Esophagus squamous epithelium (tissue), 4 donors: ENCODE measurements at regions not wholly inside any gene's neighbourhood (a gene's known extent, or its start where the extent isn't known, plus 50 kb on each side); places are given as distances from the start of the nearest gene placed in this dataset.

Source experiments
- CTCF ChIP-seq, 6 experiments: fragments of 450-650 bp in 4 of 6; fragments of 200-600 bp in 2 of 6; sonication (generic) in 2 of 6; IDR thresholded peaks; one replicate each; pipeline ENCODE4 v1.5.1; 2016 to 2019; ENCODE audit warnings: antibody characterized with exemption in 6 of 6, mild to moderate bottlenecking in 4 of 6, moderate library complexity in 4 of 6
- POLR2A ChIP-seq, 4 donors: fragments of 450-650 bp; IDR thresholded peaks; one replicate each; pipeline ENCODE4 v1.6.1; 2017; ENCODE audit warnings: antibody characterized with exemption in 4 of 4, mild to moderate bottlenecking in 4 of 4, moderate library complexity in 3 of 4

GRCh38 chr1:195185321-195185720 lies 1422.9 kb downstream of the KCNT2 start:
- TF ChIP-seq CTCF (IDR thresholded peaks at IDR 0.05) (no peak), POLR2A (IDR thresholded peaks at IDR 0.05) (no peak)
